ENCODE measurements at regions not wholly inside any gene's neighbourhood (a gene's known extent, or its start where the extent isn't known, plus 50 kb on each side); places are given as distances from the start of the nearest gene placed in this dataset.

- TF ChIP-seq HDAC2 (IDR thresholded peaks at IDR 0.05; ENCODE audit: borderline replicate concordance in 1 of 2, low read depth in 2 of 2, low read length in 2 of 2) (no peak), NANOG (IDR thresholded peaks at IDR 0.05; ENCODE audit: insufficient read depth, low read depth, low read length, poor library complexity, severe bottlenecking) (no peak), EGR1 (IDR thresholded peaks at IDR 0.05; ENCODE audit: borderline replicate concordance, low read depth, low read length) (no peak), RNF2 (IDR thresholded peaks at IDR 0.05; ENCODE audit: borderline replicate concordance, low read depth, low read length, missing control alignments, poor library complexity, severe bottlenecking) (no peak), USF2 (IDR thresholded peaks at IDR 0.05; ENCODE audit: low read length) (no peak)
Observed at GRCh38 chr2:122100756-122101155, 345.3 kb downstream of the TSN start (continued).
